ENCODE measurements at regions not wholly inside any gene's neighbourhood (a gene's known extent, or its start where the extent isn't known, plus 50 kb on each side); places are given as distances from the start of the nearest gene placed in this dataset.

DNA sequence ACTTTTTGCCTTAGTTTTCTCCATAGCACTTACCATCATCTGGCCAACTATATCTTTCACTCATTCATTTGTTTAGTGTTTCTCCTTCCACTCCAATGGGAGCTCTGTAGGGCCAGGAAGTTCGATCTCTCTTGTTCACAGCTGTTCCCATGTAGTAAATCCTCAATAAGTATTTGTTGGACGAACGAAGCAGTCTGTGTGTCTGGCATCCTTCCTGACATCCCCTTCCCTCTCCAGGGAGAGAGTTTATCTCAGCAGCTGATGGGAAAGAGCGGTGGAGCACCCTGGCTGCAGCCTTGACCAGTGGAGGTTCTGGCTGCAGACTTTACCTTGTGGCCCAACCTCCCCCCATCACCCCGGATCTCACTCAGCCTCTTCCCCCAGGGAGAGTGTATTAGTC, 141.7 kb downstream of the CHST1 start:
- in situ Hi-C loops (cut with MboI; ENCODE audit: low sequenced_read_pairs) = no loop called here

DNA sequence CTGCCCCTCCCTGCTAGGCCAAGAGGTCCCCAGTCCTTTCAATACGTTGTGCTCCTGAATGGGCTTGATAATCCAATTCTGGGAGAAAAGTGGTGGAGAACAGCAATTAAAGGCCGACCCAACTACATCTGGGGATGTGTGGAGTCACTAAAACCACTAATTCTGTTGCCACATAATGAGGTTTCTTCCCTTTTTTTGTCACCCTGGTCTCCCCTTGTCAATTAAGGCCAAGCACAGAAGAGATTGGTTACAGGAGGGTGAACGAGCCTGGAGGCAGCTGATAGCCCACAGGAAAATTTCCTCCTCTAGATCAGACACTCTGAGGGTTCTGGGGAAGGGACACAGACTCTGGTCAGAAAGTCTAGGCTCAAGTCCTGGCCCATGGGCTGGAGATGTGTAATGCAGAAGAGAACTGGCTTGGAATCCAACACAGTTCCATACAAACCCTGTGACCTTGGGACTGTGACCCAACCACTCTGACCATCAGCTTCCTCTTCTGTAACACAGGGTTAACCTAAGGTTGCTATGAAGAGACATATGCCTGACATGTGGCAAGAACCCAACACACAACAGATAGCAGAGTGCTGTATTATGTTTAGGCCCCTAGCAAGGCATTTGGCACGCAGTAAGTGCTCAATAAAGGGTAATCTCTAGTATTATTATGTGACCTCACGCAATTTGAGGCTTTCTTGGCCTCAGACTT, 146.4 kb downstream of the CHST1 start:
- in situ Hi-C loops (cut with MboI; ENCODE audit: low sequenced_read_pairs) = no loop called here

DNA sequence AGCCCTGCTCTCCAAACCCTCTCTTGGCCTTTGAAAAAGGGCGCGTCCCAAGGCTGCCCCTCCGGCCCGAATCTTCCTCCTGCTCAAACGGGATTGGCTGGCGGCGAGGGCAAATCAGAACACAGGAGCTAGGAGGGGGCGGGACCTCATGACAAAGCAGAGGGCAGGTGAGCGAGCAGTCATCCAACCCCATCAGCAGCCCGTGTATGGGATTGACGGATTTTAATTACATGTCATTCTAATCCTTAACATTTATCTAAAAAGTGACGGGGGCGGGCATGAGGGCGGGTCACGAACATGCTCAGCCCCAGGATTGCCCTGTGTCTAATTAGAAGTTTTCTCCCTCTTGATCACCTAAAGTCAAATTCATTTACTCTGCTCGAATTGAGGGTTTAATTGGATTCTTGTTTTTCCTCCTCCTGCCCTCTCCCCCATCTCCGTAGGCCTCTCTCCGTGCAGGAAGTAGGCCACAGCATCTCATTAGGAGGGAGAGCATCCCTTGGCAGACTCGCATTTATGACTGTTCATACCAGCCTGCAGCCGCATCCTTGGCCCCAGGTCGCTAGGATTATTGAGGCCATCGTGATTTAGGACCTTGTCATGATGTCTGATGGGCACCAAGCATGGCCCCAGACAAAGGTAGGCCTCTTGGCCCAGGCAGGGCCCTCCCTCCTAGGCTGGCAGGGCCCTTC, 147.1 kb downstream of the CHST1 start:
- in situ Hi-C loops (cut with MboI; ENCODE audit: low sequenced_read_pairs) = no loop called here

DNA sequence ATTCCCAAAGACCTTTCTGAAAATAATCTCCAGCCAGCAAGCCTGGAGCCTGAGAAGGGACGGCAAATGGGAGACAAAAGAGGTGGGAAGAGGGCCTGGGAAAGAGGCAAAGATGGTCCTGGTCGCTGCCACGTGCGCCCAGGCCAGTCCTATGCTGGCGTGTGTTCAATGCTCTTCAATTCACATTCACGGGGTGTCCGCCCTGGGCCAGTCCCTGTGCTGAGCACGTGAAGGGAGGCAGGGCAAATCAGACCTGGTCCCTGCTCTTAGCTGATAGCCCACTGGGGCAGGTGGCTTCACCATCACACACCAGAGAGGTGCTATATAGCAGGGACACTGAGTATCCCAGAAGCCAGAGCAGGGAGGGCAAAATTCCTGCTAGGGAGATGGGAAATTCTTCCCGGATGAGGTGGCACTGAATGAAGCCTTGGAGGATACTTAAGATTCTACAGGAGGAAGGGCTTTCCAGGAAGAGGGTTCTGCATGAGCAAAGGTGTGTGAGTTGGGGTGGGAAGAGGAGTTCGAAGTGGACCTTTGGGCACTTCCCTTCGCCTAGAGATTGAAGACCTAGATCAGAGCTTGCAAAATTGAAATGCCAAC, 148.2 kb downstream of the CHST1 start:
- in situ Hi-C loops (cut with MboI; ENCODE audit: low sequenced_read_pairs) = no loop called here

DNA sequence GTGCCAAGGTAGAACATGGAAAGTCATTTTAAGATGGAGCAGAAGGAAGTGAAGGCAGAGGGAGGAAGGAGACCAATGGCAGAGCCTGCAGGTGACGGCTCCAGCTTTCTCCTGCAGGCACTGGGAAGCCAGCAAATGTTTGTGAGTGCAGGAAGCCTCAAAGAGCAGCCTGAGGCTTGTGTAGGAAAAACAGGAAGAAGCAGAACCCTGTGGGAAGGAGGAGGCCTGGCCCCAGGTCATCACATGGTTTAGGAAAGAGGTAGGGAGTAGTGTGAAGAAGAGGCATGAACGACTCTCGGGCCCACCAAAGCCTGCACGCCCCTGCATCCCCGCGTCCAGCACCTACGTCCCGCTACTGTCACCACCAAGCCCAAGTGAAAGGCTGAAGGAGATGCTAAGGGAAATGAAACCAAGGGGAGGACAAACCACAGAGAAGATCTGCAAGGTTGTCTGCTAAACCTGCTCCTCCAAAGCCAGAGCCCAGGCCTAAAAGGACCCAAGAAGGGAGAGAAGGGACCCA, 151.5 kb downstream of the CHST1 start:
- in situ Hi-C loops (cut with MboI; ENCODE audit: low sequenced_read_pairs) = no loop called here

DNA sequence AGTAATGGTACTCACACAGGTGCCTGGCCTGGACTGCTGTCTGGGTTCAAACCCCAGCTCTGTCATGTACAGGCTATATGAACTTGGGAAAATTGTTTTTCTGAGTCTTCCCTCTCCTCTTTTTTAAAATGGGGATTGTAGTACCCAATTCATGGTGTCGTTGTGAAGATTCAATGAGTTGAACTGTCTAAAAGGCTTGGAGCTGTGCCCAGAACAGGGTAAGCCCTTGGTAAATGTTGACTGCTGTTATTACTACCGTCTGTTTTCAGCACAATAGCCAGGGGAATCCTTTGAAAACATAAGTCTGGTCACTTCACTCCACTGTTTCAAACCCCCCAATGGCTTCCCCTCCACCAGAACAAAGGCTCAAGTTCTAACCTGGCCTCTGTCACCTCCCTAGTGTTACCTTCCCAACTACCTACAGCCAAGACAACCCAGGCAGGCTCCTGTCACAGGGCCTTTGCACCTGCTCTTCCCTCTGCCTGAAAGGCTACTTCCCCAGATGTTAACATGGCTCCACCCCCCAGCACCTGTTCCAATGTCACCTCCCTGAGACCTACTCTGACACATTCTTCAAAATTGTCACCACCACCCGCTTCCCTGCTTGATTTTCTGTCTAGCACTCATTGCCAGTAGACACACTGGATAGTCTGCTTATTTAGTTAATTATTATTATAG, 152.8 kb downstream of the CHST1 start:
- in situ Hi-C loops (cut with MboI; ENCODE audit: low sequenced_read_pairs) = no loop called here

DNA sequence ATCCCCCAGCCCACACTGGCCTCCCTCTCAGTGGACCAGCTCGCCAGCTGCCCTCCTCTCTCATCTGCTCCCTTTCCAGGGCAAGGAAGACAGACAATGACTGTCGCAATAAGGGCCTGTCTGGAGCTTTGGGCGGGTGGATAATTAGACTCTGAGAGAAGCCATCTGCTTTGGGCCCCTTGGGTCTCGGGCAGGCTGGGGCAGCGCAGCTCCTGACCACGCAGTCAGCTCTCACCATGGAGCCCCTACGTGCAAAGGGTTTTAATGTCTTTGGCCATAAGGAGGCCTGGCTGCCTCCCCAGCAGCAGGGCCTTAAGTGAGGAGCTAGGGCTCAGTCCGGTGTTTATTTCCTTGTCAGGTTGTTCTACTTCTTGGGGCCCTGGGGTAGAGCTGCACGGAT, 153.9 kb downstream of the CHST1 start:
- in situ Hi-C loops (cut with MboI; ENCODE audit: low sequenced_read_pairs) = no loop called here

DNA sequence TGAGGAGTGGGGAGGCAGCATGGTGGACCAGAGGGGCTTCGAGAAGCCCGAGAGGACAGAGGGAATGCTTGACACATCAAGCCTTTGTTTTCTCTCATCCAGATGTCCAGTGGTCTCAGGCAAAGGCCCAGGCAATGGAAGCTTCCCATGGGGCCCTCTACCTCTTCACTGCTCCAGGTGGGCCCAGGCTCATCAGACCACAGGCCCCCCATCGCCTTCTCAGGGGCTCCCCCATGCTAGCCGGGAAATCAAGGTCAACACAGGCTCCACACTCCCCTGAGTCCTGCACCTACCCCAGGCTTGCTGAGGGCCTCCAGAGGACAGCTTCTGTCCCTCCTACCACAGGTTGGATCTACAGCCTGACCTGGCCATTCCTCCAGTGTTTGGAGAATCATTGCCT, 157.5 kb downstream of the CHST1 start:
- in situ Hi-C loops (cut with MboI; ENCODE audit: low sequenced_read_pairs) = no loop called here

DNA sequence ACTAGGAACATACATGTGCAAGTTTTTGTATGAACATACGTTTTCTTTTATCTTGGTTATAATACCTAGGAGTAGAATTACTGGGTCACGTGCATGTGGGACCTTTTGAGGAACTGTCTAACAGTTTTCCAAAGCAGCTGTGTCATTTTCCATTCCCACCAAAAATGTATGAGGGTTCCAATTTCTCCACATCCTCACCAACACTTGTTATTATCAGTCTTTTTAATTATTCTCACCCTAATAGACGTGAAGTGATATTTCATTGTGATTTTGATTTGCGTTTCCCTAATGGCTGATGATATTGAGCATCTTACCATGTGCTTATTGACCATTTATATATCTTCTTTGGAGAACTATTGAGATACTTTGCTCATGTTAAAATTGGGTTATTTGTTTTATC, 162.1 kb downstream of the CHST1 start:
- in situ Hi-C loops (cut with MboI; ENCODE audit: low sequenced_read_pairs) = no loop called here

DNA sequence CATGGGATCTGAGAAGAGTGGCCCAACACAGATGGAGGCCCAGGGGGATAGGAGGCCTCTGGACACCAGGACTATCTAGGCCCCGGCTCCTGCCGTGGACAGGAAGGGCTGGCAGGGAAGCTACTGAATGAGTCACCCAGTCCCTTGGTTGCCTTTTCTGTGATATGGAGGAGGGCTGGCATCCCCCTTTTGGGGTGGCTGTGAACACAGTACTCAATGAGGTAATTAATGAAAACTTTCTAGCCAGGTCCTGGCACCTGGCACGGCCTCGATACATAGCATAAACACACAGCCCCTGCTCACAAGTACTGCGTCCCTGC, 163.2 kb downstream of the CHST1 start:
- in situ Hi-C loops (cut with MboI; ENCODE audit: low sequenced_read_pairs) = no loop called here

DNA sequence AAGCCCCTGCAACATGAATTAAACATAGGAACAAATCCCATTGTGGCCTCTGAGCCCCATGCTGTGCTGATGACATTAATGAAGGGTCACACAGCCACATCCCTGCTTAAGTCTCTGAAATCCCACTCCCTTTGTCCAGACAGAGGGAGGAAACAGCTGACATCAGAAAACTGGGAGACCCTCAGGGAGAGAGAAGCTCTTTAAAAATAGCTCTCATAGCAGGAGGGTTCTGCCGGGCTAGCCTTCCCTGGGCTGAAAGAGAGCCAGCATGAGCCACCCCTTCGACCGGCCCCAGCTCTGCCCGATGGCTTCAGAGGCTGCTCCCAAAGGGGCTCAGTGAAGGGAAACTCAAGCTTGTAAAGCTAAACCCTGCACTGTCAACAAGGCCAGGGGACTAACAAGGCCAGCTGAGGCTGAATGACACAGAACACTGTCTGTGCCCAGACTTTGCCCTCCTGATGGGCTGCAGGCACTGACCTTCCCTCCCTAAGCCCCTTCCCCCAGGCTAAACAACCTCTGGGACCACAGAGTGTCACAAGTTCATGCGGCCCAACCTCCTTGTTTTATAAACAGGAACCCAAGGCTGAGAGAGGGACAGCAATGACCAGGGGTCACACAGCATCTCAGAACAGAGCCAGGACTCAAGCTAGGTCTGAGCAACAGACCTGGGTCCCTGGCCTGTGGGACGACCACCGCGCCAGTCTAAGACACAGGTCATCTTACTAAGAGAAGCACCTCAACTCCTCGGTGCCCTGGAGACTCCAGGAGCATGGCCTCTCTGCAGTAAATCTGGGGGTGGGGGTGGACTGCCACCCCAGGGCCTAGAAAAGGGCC, 163.8 kb downstream of the CHST1 start:
- in situ Hi-C loops (cut with MboI; ENCODE audit: low sequenced_read_pairs) = no loop called here

DNA sequence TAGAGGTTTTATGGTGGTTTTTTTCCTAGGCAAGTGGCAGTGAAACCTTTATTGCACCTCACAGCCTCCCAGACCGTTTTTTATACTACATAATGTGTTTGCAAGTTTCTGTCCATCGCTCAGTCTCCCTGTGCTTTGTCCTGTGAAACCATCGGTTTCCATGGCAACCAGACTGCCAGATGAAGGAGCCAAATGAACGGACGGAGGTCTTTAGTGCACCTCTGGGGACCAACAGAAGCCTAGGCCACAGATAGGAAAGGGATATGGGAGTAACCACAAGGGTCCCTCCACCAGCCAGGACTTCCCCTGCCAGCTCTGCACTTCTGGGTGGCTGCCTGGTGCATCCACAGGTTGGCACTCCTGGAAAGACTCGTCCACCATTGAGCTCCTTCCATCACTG, 165.0 kb downstream of the CHST1 start:
- in situ Hi-C loops (cut with MboI; ENCODE audit: low sequenced_read_pairs) = no loop called here

DNA sequence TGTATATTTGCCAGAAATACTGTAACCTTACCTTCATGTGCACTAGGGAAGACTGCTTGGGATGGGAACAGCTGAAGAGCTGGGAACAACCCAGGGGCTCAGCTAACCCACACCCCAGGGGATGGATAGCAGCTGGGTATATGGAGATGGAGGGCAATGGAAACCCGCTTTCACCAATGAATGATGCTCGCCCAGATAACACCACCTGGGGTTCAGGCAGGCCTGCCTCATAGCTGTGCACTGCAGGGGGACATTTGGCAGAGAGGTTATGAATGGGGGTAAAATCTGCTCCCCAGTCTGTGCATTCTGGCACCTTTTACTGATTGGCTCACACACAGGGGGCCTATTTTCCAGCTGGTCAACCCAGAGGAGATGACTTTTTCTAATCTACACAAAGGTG, 170.7 kb downstream of the CHST1 start:
- in situ Hi-C loops (cut with MboI; ENCODE audit: low sequenced_read_pairs) = no loop called here

DNA sequence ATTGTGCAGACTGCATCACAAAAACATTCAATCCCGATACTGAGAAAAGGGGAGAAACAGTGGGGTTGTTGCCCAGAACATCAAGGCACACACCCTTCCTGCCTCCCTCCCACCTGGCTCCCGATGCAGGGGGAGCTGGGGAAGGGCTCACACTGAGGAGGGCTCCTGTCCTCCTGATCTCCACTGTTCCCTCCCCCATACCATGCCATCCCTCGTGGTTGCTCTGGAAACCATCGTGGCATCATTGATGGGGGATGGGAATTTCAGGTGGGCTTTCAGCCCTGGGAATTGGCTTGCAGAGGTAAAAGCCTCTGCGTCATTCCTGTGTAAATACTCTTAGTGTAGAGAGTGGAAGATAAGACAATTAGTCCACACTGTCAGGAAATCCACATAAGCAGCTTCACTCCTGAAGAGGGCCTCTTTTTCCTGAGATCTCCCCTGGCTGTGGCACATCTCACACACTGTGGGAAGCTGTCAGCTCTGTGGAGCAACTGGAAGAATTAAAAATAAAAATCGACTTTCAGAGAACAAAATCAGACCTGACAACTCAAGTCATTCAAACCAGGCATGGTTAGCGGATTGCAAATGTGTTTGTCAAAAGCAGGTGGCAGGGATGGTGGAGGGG, 176.0 kb downstream of the CHST1 start:
- in situ Hi-C loops (cut with MboI; ENCODE audit: low sequenced_read_pairs) = no loop called here

DNA sequence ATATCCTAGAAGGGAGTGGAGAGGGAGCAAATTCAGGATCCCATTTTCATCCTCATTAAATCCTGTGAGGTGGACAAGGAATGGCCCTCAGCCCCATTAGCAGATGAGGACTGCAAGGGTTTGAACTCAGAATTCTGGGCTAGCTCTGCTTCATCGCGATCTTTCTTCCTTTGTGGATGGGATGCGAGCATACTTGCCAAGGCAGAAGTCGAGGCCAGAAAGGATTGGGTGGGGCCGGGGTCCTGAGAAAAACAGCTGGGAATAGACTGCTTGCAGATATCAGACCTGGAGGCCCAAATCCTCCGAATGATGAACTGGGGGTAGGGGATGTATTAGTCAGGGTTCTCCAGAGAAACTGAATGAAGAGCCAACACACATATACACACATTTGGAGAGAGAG, 179.0 kb downstream of the CHST1 start:
- in situ Hi-C loops (cut with MboI; ENCODE audit: low sequenced_read_pairs) = no loop called here

DNA sequence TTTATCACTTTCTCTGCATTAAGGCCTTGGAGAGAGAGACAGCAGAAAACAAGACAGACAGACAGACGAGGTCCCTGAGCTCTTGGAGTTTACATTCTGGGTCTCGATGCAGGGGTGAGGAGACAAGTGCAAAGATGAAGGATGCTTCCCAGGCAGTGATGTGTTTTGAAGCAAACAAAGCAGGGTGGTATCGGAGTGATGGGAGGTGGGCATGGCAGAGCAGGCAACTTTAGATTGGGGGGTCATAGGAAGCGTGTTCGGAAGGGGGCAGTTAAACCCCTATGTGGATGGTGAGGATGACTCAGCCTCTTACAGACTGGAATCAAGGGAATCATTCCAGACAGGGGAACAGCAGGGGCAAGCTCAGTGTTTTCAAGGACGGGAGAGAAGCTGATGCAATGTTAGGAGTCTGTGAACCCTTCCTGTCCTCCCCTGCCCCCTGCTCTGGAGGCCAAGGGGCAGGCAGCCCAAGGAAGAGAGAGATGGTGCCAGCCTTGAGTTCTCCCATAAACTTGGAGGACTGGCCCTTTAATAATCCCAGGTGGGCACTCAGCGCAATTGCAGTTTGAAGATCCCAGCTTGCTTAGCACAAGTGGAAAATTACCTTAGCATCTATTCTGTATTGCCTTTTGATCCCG, 180.2 kb downstream of the CHST1 start:
- in situ Hi-C loops (cut with MboI; ENCODE audit: low sequenced_read_pairs) = no loop called here

DNA sequence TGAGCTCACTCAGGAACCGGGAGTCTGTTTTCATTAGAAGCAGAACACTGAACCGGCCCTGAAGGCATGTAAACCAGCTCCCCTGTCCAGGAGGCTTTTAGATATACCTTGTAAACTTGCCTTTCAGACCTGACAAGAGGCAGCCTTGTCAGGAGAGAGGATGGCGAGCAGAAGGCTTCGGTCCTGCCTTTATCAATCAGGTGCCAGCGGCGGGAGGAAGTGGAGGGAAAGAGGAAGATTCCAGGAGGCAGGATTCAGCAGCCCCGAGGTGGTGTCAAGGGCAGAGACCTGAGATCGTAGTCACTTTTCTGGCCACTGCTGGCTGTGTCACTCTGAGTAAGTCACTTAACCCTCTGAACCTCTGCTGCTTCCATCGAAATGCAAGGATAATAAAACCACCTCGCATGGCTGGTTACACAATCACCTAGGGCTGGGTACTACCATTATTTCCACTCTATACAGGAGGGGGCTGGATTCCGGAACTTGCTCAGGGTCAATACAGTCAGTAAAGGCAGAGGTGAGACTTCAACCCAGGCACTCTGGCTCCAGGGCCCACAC, 181.0 kb downstream of the CHST1 start:
- in situ Hi-C loops (cut with MboI; ENCODE audit: low sequenced_read_pairs) = no loop called here

DNA sequence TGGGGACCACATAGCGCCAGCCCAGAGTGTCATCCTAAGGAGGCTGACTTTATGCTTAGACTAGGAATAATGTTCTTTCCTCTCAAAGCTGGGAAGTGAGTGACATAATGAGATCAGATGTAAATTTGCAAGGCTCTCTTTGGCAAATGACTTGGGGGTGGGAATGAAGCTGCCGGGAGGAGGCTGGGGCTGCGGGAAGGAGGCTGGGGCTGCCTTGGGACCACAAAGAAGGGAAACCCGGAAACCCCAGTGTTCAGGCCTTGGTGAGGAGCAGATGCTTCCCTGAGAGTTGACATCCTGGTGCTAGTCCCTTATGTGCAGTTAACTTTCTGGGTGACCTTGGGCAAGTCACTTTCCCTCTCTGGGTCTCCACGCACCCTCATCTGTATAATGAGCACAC, 182.0 kb downstream of the CHST1 start:
- in situ Hi-C loops (cut with MboI; ENCODE audit: low sequenced_read_pairs) = no loop called here

DNA sequence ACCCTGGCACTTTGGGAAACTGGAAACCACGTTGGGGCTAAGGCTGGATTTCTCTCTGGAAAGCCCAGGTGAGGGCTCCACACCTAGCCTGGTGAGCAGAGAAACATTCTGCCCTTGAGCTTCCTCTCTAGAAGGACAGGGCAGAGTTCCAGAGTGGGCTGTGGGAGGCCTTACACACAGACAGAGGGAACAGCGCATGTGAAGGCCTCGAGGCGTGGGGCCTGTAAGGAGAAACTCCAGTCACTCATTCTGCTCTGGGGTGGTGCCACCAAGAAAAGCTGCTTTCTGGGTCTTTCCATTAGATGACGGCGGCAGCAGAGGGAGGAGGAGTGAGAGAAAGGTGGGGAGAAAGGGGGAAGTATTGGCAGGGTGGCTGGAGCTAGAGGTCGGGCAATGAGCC, 183.1 kb downstream of the CHST1 start:
- in situ Hi-C loops (cut with MboI; ENCODE audit: low sequenced_read_pairs) = no loop called here

DNA sequence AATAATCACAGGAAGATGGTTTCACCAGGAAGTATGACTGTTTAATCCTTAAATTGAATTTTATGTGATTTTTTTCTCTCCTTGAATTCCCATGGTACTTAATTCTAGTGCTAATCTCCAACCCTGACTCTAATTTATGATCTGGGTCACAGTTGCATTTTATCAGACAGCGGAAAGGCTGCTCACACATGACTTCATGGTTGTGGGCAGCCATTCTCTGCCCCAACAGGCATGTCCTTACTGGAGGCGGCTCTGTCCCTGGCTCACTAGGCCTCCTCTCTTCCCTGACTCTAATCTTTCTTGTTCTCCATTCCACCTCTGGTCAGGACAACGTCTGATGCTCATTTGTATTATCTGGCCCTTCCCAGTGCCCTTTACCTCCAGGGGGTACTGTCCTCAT, 184.4 kb downstream of the CHST1 start:
- in situ Hi-C loops (cut with MboI; ENCODE audit: low sequenced_read_pairs) = no loop called here

Data from HL-60/S4 treated with phorbol 12-myristate 13-acetate at 8.2 ng/mL for 4 days and 3 days (cell line).